NCI-H2227 treated with DMSO at 0.1 percent for 48 hours (cell line): ENCODE measurements at regions not wholly inside any gene's neighbourhood (a gene's known extent, or its start where the extent isn't known, plus 50 kb on each side); places are given as distances from the start of the nearest gene placed in this dataset.

Experiments
- DNase-seq: peaks from one replicate; lab custom pipeline; 2025; lab: John Stamatoyannopoulos, UW

GRCh38 chr1:30360281-30360680, 363.1 kb downstream of the MATN1 start:
- no peak for DNase-seq

GRCh38 chr1:30359539-30360220, 363.7 kb downstream of the MATN1 start:
- no peak for DNase-seq

DNA sequence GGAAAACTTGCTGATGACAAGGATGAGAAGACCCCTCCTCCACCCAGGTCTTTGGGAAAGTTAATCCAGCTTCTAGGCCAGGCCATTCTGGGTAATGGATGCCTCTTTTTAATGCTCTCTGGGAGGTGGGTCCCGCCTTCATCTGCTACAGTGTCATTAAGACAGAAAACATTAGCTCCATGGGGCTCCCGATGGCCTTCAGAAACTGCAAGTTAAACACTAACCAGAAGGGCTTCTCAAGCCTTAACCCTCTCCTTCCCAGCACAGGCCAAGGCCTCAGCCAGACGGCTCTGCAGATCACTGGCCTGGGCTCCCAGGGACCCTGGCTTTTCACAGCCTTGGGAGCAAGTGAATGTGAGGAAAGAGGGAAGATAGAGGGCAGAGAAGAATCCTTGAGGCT, 364.9 kb downstream of the MATN1 start:
- peak; percentile 73 for DNase-seq

DNA sequence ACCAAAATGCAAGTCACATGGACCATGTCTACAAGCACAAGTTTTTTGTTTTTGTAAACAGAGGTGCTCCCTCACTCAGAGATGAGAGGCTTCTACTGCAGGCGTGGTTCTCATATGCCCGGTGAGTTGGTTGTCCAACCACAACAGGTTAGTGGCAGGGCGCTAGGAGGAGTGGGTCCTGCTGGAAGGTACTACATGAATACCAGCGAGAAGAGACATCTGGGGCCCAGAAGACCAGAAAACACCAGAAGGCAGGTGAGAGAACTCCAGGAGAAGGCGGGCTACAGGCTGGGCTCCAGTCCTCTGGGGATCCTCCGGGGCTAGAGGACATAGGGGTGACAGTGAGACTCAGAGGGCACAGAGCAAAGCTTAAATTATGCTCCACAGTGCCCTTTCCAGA, 366.5 kb downstream of the MATN1 start:
- no peak for DNase-seq

DNA sequence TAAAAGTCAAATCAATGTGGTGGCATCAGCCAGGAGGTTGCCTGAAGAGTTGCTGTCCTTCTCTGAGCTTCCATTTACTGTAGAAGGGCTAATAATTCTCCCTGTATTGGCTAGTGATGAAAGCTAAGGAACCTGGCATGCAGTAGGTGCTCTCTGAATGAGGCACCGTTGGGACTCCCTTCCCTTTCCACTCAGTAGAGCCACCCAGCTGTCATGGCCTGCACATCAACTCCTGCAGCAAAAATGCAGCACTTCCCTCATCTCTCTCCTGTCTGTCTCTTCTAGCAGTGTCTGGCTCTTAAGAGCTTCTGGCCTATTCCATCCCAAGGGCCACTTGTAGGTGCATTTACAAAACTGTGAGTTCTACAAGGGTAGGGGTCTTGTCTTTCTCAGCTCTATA, 369.0 kb downstream of the MATN1 start:
- no peak for DNase-seq

DNA sequence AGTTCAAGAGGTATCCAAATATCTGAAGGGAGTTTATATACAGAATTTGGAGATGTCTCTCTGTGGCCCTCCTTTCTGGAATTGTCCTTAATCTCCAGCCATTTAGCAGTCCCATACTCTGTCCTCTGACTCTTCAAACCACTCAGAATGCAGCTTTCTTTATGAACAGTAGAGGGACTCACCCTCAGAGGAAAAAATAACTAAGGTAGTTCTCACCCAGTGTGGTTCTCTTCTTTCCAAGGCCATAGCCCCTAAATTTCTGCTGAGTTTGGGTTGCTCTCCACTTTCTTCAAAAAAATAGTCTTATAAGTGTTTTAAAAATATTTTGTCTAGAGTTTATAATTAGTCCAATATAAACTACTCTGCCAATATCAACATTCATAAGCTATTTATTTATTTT, 369.7 kb downstream of the MATN1 start:
- peak; percentile 42 for DNase-seq

DNA sequence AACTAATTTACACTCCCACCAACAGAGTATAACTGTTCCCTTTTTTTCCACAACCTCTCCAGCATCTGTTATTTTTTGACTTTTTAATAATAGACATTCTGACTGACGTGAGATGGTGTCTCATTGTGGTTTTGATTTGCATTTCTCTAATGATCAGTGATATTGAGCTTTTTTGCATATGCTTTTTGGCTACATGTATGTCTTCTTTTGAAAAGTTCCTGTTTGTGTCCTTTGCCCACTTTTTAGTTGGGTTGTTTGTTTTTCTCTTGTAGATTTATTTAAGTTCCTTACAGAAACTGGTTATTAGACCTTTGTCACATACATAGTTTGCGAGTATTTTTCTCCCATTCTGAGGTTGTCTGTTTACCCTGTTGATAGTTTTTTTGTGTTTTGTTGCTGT, 375.2 kb downstream of the MATN1 start:
- no peak for DNase-seq

DNA sequence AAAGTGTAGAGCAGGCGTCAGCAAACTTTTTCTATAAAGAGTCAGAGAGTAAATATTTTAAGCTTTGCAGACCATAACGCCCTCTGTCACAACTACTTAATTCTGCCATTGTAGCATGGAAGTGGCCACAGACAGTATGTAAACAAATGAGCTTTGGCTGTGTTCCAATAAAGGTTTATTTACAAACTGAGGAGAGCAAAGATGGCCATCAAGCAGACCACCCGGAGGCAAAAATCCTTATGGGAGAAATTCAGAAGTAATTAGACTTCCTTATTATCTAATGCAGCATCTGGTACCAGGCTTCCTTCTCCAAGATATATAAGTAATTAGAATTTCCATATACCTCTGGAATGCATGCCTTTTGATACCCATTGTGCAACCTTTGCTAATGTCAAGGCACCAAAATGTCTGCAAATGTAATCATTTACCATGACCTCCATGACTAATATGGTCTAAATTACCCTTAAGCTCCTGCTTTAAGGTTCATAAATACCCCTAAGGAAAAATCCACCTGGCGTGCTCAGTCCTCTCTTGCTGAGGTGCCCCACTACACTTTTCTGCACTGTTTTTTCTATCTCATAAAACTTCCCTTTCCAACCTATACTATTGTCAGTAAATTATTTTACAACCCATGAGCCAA, 377.8 kb downstream of the MATN1 start:
- DNase-seq = no peak

GRCh38 chr1:30343562-30343961, 379.8 kb downstream of the MATN1 start:
- no peak for DNase-seq

DNA sequence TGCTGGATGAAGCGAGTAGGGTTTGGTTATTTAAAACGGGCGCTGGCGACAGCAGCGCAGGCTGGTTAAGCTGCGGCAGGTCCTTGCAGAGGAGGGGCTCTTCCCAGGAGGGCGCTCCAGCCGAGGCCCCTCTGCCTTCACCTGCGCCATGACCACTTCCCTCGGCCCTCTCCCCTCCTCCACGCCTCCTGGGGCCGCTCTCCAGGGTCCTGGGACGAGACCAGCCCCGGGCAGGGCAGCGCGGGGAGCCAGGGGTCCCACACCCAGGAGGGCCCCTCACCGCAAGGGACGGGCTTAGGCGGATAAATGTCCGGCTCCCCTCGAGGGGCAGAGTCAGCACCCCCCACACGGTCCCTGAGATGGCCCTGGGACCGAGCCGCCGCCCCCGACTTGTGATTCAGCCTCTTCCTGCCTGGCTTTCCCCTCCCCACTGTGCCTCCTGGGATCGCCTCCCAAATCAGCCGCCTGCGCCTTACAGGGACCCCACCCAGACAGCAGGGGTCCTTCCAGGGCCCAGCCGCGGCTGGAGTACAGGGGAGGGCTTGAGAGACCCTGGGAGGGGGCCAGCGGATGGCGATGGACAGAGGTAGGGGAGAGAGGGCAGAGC, 380.7 kb downstream of the MATN1 start:
- DNase-seq = no peak

GRCh38 chr1:30340934-30341333, 382.5 kb downstream of the MATN1 start:
- DNase-seq = no peak

DNA sequence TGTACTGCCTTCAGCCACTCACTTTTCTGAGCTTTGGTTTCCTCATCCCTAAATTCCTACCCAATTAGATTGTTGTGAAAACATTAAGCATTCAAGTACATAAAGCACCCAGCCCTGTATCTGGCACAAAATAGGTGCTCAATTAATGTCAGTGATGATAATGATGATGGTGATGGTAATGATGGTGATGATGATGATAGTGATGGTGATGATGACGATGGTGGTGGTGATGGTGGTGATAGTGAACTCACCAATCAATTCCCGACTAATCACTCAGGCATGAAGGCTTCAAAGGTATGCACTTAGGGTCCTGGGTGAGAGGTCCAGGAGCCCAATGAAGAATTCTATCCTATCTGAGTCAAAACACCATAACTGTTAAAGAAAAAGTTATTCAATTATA, 383.5 kb downstream of the MATN1 start:
- no peak for DNase-seq

- no peak for DNase-seq
Observed at GRCh38 chr1:30338765-30339164, 384.6 kb downstream of the MATN1 start.

DNA sequence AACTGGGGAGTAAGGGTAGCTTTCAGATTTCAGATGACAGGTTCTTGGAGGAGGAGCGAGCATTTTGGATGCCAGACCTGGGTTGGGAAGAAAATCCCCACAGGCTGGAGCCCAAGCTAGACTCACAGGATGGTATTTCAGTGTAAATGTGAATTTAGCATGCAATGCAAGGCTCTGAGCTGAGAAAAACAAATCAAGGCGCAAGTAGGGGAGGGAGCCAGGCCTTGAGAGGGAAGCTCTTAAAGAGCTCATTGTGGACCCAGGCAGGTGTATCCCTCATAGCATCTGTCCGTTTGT, 386.1 kb downstream of the MATN1 start:
- no peak for DNase-seq

- no peak for DNase-seq
Observed at GRCh38 chr1:30336550-30337323, 386.6 kb downstream of the MATN1 start.

- no peak for DNase-seq
Observed at GRCh38 chr1:30335997-30336390, 387.4 kb downstream of the MATN1 start.

DNA sequence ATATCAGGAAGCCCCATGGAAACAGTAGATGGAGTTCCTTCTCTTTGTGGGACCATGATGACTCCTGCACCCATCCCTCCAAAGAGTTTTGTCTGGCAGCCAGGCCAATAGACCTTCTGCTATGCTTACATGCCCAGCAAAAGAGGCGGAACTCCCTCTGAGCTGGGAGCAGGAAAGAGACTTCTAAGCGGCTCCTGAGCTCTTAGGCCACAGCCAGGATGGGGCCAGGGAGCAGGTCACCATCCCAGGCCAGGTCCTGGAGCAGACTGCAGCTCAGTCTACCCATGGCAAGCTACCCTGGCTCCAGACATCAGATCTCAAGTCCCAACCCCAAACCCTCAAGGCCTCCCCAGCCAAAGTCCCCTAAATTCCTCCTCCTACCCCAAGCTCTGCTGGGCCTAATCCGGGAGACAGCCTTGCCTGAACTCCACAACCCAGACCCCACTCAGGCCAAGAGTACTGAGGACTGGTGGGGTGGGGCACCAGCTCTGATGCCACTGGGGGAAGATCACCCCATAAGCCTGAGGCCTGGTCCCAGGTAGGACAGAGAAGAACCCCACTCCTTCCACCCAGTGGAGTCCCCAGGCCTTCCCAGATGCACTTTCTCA, 387.9 kb downstream of the MATN1 start:
- DNase-seq = no peak

- no peak for DNase-seq
Observed at GRCh38 chr1:30334767-30335166, 388.6 kb downstream of the MATN1 start.

- no peak for DNase-seq
Observed at GRCh38 chr1:30332116-30333094, 391.0 kb downstream of the MATN1 start.

DNA sequence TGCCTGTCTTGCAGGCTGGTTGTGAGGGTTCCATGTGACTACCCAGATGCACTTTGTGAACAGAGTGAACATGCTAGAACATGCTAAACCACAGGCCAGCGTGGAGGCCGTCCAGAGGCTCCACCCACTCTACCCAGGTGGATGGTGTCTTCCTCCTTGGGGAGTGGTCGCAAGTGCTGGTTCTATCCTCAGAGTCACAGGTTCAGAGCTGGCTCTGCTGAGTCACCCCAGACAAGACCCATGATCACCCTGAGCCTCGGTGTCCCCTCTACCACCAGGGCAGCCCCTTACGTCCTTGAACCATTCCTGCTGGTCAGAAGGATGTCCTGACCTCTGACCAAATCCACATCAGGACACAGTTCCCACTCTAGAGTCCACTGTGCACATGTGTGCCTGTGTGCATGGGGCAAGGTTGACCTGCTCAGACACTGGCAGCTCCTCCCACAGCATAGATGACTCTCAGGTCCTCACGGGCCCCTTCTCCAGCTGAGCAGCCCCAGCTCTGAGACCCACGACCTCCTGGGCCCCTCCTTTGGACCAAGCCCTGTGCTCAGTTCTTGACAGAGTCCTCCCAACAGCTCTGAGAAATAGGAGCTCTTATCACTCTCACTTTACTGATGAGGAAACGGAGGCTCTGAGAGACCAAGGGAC, 391.8 kb downstream of the MATN1 start:
- DNase-seq = no peak

DNA sequence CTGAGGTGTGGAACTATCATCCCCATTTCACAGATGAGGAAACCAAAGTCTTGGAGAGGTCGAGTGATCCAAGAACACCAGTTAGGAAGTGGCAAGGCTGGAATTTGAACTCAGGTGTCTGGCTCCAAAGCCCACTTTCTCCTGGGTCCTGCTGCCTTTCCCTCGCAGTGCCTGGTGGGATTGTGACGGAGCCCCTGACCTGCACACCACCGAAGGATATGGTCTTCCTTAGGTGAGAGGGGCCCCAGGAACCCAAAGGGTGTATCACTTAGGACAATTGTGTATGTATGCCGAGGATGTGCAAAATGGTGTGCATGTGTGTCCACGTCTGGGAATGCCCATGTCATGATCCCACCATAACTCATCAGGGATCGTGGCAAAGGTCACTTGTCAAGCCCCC, 392.7 kb downstream of the MATN1 start:
- DNase-seq = no peak
